GM23248 (cell line): ENCODE measurements at regions not wholly inside any gene's neighbourhood (a gene's known extent, or its start where the extent isn't known, plus 50 kb on each side); places are given as distances from the start of the nearest gene placed in this dataset.
A peak's percentile ranks its signal among the peaks of the same experiment; 100 is the strongest.

Source experiments
- DNase-seq: peaks from one replicate; pipeline ENCODE4 v3.0.0-alpha.2; 2015
- H2AFZ ChIP-seq: fragments of 200-600 bp; sonication (generic); 2 replicates; pipeline ENCODE4 v1.6.1; 2016; ENCODE audit warnings: antibody characterized with exemption
- H3F3A ChIP-seq: fragments of 200-600 bp; sonication (generic); 2 replicates; pipeline ENCODE4 v1.6.1; 2016; ENCODE audit warnings: mild to moderate bottlenecking, antibody characterized with exemption, mixed run types; ENCODE audit not compliant: insufficient read depth
- H3K27ac ChIP-seq: fragments of 200-600 bp; sonication (generic); 2 replicates; pipeline ENCODE4 v1.5.1; 2016; ENCODE audit warnings: mild to moderate bottlenecking
- H3K27me3 ChIP-seq: fragments of 200-600 bp; sonication (generic); replicated peaks from 2 replicates; pipeline ENCODE4 v1.6.1; 2016; ENCODE audit warnings: mild to moderate bottlenecking; ENCODE audit not compliant: insufficient read depth
- H3K36me3 ChIP-seq: fragments of 200-600 bp; sonication (generic); 2 replicates; pipeline ENCODE4 v1.6.1; 2016; ENCODE audit warnings: low read depth, mild to moderate bottlenecking
- H3K4me1 ChIP-seq: fragments of 200-600 bp; sonication (generic); 2 replicates; pipeline ENCODE4 v1.6.1; 2016; ENCODE audit warnings: mild to moderate bottlenecking; ENCODE audit not compliant: insufficient read depth
- H3K4me2 ChIP-seq: fragments of 200-600 bp; sonication (generic); one replicate; pipeline ENCODE4 v1.6.1; 2016; ENCODE audit warnings: mild to moderate bottlenecking; ENCODE audit not compliant: unreplicated experiment
- H3K4me3 ChIP-seq: fragments of 200-600 bp; sonication (generic); 2 replicates; pipeline ENCODE4 v1.5.1; 2016; ENCODE audit warnings: mild to moderate bottlenecking
- H3K79me2 ChIP-seq: fragments of 200-600 bp; sonication (generic); 2 replicates; pipeline ENCODE4 v1.6.1; 2016; ENCODE audit warnings: mild to moderate bottlenecking; ENCODE audit not compliant: insufficient read depth
- H3K9ac ChIP-seq: fragments of 200-600 bp; sonication (generic); 2 replicates; pipeline ENCODE4 v1.6.1; 2016; ENCODE audit warnings: mild to moderate bottlenecking
- H3K9me2 ChIP-seq: fragments of 200-600 bp; sonication (generic); 2 replicates; pipeline ENCODE4 v1.6.1; 2016; ENCODE audit warnings: mixed run types, mild to moderate bottlenecking, moderate library complexity; ENCODE audit not compliant: insufficient read depth
- H3K9me3 ChIP-seq: fragments of 200-600 bp; sonication (generic); one replicate; pipeline ENCODE4 v1.6.1; 2017; ENCODE audit warnings: low read depth
- H4K20me1 ChIP-seq: fragments of 200-600 bp; sonication (generic); 2 replicates; pipeline ENCODE4 v1.6.0; 2016; ENCODE audit not compliant: insufficient read depth
- EZH2 ChIP-seq: fragments of 200-600 bp; sonication (generic); IDR thresholded peaks from 2 replicates; pipeline ENCODE4 v1.6.1; 2018; ENCODE audit warnings: antibody characterized with exemption, mild to moderate bottlenecking; ENCODE audit not compliant: insufficient read depth, poor library complexity, severe bottlenecking
- EZH2phosphoT487 ChIP-seq: fragments of 200-600 bp; sonication (generic); IDR thresholded peaks from 2 replicates; pipeline ENCODE4 v1.6.1; 2018; ENCODE audit warnings: antibody characterized with exemption, moderate library complexity, mild to moderate bottlenecking, low read depth; ENCODE audit not compliant: insufficient read depth
- WGBS, 2 experiments: methylation state at CpG; one replicate each; pipeline ENCODE4 v1.1.6; 2015 to 2017; ENCODE audit warnings: low lambda C conversion rate in 2 of 2, low coverage in 1 of 2; ENCODE audit errors: missing lambda C conversion rate in 2 of 2; 5-methylcytosine and 5-hydroxymethylcytosine counted together
- in situ Hi-C: fragments of 300-500 bp; cut with MboI; formaldehyde crosslinking; loops from 2 replicates; pipeline ENCODE4 v1.15.0; 2020

- no peaks in the 10 kb centered on the region for H3K27me3 ChIP-seq
- H3K9me2 ChIP-seq: no peaks in the 10 kb centered on the region
- TF ChIP-seq EZH2: no peak
- TF ChIP-seq EZH2phosphoT487: no peak
- H4K20me1 ChIP-seq: no peaks in the 10 kb centered on the region
- H3K79me2 ChIP-seq: no peaks in the 10 kb centered on the region
- H3K4me2 ChIP-seq: peak overlapping the region; percentile 92
- H3K9me3 ChIP-seq: no peaks in the 10 kb centered on the region
- H3K27ac ChIP-seq: peak overlapping the region; percentile 72
- in situ Hi-C loops: no loop called here
- peak overlapping the region; percentile 64 for H3K4me3 ChIP-seq
- peak overlapping the region; percentile 66 for H3K9ac ChIP-seq
- peaks cover 11% of the 10 kb centered on the region for H3K4me1 ChIP-seq
- WGBS, 2 experiments: 12 to 13% methylated on average over 9 of the region's 9 CpGs
- H3K36me3 ChIP-seq: no peaks in the 10 kb centered on the region
- peak; percentile 57 for DNase-seq
- H2AFZ ChIP-seq: peak overlapping the region; percentile 89
- H3F3A ChIP-seq: 0 out of 2 replicates have a peak, but pooled peaks cover 6% of the 10 kb centered on the region
These were observed 149.6 kb upstream of the MID1 start for GRCh38 chrX:10769696-10770619.

- WGBS, 2 experiments: 93 to 97% methylated on average over 3 of the region's 3 CpGs
- Histone ChIP-seq H2AFZ (no peak overlapping the region), H3K4me2 (no peak overlapping the region), H3K79me2 (no peaks in the 10 kb centered on the region), H3K27ac (no peak overlapping the region), H3K9me2 (no peaks in the 10 kb centered on the region), H3K9ac (no peak overlapping the region), H3K27me3 (no peaks in the 10 kb centered on the region), H3K9me3 (no peaks in the 10 kb centered on the region), H4K20me1 (no peaks in the 10 kb centered on the region), H3F3A (0 out of 2 replicates have a peak, but pooled peaks cover 5% of the 10 kb centered on the region), H3K4me1 (peaks cover 11% of the 10 kb centered on the region), H3K4me3 (no peak overlapping the region), H3K36me3 (no peaks in the 10 kb centered on the region)
- no peak for DNase-seq
- TF ChIP-seq EZH2: no peak
- in situ Hi-C loops: no loop called here
These were observed 152.9 kb upstream of the MID1 start for GRCh38 chrX:10773318-10773717.

GRCh38 chrX:10781847-10782530 is 161.6 kb upstream of the MID1 start:
- H4K20me1 ChIP-seq: no peaks in the 10 kb centered on the region
- H3F3A ChIP-seq: no peaks in the 10 kb centered on the region
- no peak overlapping the region for H3K4me2 ChIP-seq
- no peak for DNase-seq
- no peak overlapping the region for H2AFZ ChIP-seq
- no peaks in the 10 kb centered on the region for H3K79me2 ChIP-seq
- no peaks in the 10 kb centered on the region for H3K27me3 ChIP-seq
- H3K9me2 ChIP-seq: no peaks in the 10 kb centered on the region
- 91 to 93% methylated on average over 9 of the region's 9 CpGs for WGBS, 2 experiments
- H3K36me3 ChIP-seq: no peaks in the 10 kb centered on the region
- no peak overlapping the region for H3K27ac ChIP-seq
- no peaks in the 10 kb centered on the region for H3K9me3 ChIP-seq
- no peak for TF ChIP-seq EZH2
- TF ChIP-seq EZH2phosphoT487: no peak
- H3K4me3 ChIP-seq: no peak overlapping the region
- no peaks in the 10 kb centered on the region for H3K4me1 ChIP-seq
- H3K9ac ChIP-seq: no peak overlapping the region
- in situ Hi-C loops: no loop called here

GRCh38 chrX:10783451-10783995 is 163.1 kb upstream of the MID1 start:
- Histone ChIP-seq H3K36me3 (no peaks in the 10 kb centered on the region), H3F3A (no peaks in the 10 kb centered on the region), H3K79me2 (no peaks in the 10 kb centered on the region), H3K4me3 (no peak overlapping the region), H3K9me2 (no peaks in the 10 kb centered on the region), H3K4me2 (no peak overlapping the region), H4K20me1 (no peaks in the 10 kb centered on the region), H3K27ac (no peak overlapping the region), H2AFZ (no peak overlapping the region), H3K9ac (no peak overlapping the region), H3K9me3 (no peaks in the 10 kb centered on the region), H3K27me3 (no peaks in the 10 kb centered on the region), H3K4me1 (no peaks in the 10 kb centered on the region)
- WGBS, 2 experiments: 70 to 76% methylated on average over 2 of the region's 2 CpGs
- TF ChIP-seq EZH2: no peak
- TF ChIP-seq EZH2phosphoT487: no peak
- in situ Hi-C loops: no loop called here
- no peak for DNase-seq
